CD14-positive monocyte (primary cell): ENCODE measurements at regions not wholly inside any gene's neighbourhood (a gene's known extent, or its start where the extent isn't known, plus 50 kb on each side); places are given as distances from the start of the nearest gene placed in this dataset.

Experiments used
- DNase-seq, 3 donors: peaks; one replicate each; pipeline ENCODE4 v3.0.0-alpha.2; 2011 to 2022
- H2AFZ ChIP-seq: 2 replicates; pipeline ENCODE4 v1.6.0; 2012; ENCODE audit warnings: mild to moderate bottlenecking, low read depth, low read length, inconsistent platforms; ENCODE audit not compliant: insufficient read depth, poor library complexity, severe bottlenecking
- H3K27ac ChIP-seq, 2 donors: 1 replicate in 1 of 2; 2 replicates in 1 of 2; pipeline ENCODE4 v1.5.1; 2012 to 2013; ENCODE audit warnings: low read length in 2 of 2, control low read depth in 1 of 2, inconsistent platforms in 1 of 2, low read depth in 1 of 2, mild to moderate bottlenecking in 1 of 2
- H3K27me3 ChIP-seq, 2 donors: one replicate each; pipeline versions ENCODE4 v1.6.0 to v1.6.1; 2011 to 2013; ENCODE audit warnings: low read length in 2 of 2; ENCODE audit not compliant: control insufficient read depth in 2 of 2, insufficient read depth in 2 of 2
- H3K36me3 ChIP-seq, 2 donors: replicated peaks in 1 of 2; 1 replicate in 1 of 2; 2 replicates in 1 of 2; pipeline versions ENCODE4 v1.5.1 to v1.6.1; 2012 to 2013; ENCODE audit warnings: low read length in 2 of 2, control low read depth in 1 of 2, inconsistent platforms in 1 of 2, mild to moderate bottlenecking in 1 of 2; ENCODE audit not compliant: insufficient read depth in 2 of 2, control insufficient read depth in 1 of 2
- H3K4me1 ChIP-seq, 2 donors: 1 replicate in 1 of 2; 2 replicates in 1 of 2; pipeline versions ENCODE4 v1.5.1 to v1.6.1; 2012 to 2013; ENCODE audit warnings: low read length in 2 of 2, control low read depth in 1 of 2, inconsistent platforms in 1 of 2, mild to moderate bottlenecking in 1 of 2, moderate library complexity in 1 of 2; ENCODE audit not compliant: insufficient read depth in 2 of 2, control insufficient read depth in 1 of 2
- H3K4me2 ChIP-seq: replicated peaks from 2 replicates; pipeline ENCODE3; 2012; ENCODE audit warnings: low read length, moderate library complexity, mild to moderate bottlenecking; ENCODE audit not compliant: poor library complexity, severe bottlenecking; ENCODE audit errors: extremely low read depth
- H3K4me3 ChIP-seq, 3 experiments: fragments of 200-600 bp in 1 of 3; sonication (generic) in 1 of 3; replicated peaks in 1 of 3; 1 replicate in 2 of 3; 2 replicates in 1 of 3; pipeline ENCODE4 v1.5.1; 2011 to 2013; ENCODE audit warnings: low read length in 3 of 3, mild to moderate bottlenecking in 3 of 3, control low read depth in 2 of 3, low read depth in 2 of 3, inconsistent platforms in 1 of 3, moderate library complexity in 1 of 3
- H3K79me2 ChIP-seq: 2 replicates; pipeline ENCODE4 v1.6.0; 2012; ENCODE audit warnings: mild to moderate bottlenecking, control low read depth, inconsistent platforms, low read length, moderate library complexity; ENCODE audit not compliant: insufficient read depth
- H3K9ac ChIP-seq: 2 replicates; pipeline ENCODE4 v1.6.0; 2017; ENCODE audit warnings: low read length, mild to moderate bottlenecking; ENCODE audit not compliant: insufficient read depth, poor library complexity, severe bottlenecking
- H3K9me3 ChIP-seq, 2 donors: replicated peaks in 1 of 2; 1 replicate in 1 of 2; 2 replicates in 1 of 2; pipeline versions ENCODE4 v1.5.1 to v1.6.1; 2012 to 2013; ENCODE audit warnings: low read length in 2 of 2, control low read depth in 1 of 2; ENCODE audit not compliant: control insufficient read depth in 1 of 2, insufficient read depth in 1 of 2
- H4K20me1 ChIP-seq: 2 replicates; pipeline ENCODE4 v1.6.0; 2012; ENCODE audit warnings: mild to moderate bottlenecking, low read length, control low read depth, moderate library complexity; ENCODE audit not compliant: insufficient read depth
- H3K27ac Mint-ChIP-seq, 7 donors: one replicate each; pipeline ENCODE4 v1.8.0; 2020; ENCODE audit warnings: mild to moderate bottlenecking in 7 of 7, mixed read lengths in 7 of 7, moderate library complexity in 6 of 7, inconsistent platforms in 2 of 7
- H3K27me3 Mint-ChIP-seq, 3 donors: one replicate each; pipeline ENCODE4 v1.8.0; 2021 to 2022; ENCODE audit warnings: low read depth in 3 of 3, mild to moderate bottlenecking in 3 of 3, mixed read lengths in 3 of 3, moderate library complexity in 3 of 3, inconsistent platforms in 1 of 3
- H3K36me3 Mint-ChIP-seq, 2 donors: one replicate each; pipeline ENCODE4 v1.8.0; 2020; ENCODE audit warnings: mixed read lengths in 2 of 2, inconsistent platforms in 1 of 2, mild to moderate bottlenecking in 1 of 2
- H3K4me1 Mint-ChIP-seq: one replicate; pipeline ENCODE4 v1.8.0; 2020; ENCODE audit warnings: mild to moderate bottlenecking, mixed read lengths
- H3K4me3 Mint-ChIP-seq, 2 donors: one replicate each; pipeline ENCODE4 v1.8.0; 2020; ENCODE audit warnings: mild to moderate bottlenecking in 2 of 2, mixed read lengths in 2 of 2, moderate library complexity in 1 of 2
- H3K9me3 Mint-ChIP-seq, 7 donors: one replicate each; pipeline ENCODE4 v1.8.0; 2020 to 2022; ENCODE audit warnings: mixed read lengths in 7 of 7, mild to moderate bottlenecking in 6 of 7, moderate library complexity in 6 of 7, inconsistent platforms in 2 of 7
- CTCF ChIP-seq: fragments of 200-600 bp; IDR thresholded peaks from one replicate; pipeline ENCODE4 v1.8.0; 2022; ENCODE audit warnings: antibody characterized with exemption, mild to moderate bottlenecking
- WGBS: methylation state at CpG from one replicate; pipeline ENCODE4 v1.1.5; 2013; ENCODE audit warnings: missing lambda C conversion rate; ENCODE audit not compliant: insufficient coverage; 5-methylcytosine and 5-hydroxymethylcytosine counted together
- intact Hi-C, 2 donors: fragments of 100-400 bp; cut with micrococcal nuclease; formaldehyde crosslinking; loops; one replicate each; pipeline versions ENCODE4 v1.15.0 to v1.15.1; 2023

DNA sequence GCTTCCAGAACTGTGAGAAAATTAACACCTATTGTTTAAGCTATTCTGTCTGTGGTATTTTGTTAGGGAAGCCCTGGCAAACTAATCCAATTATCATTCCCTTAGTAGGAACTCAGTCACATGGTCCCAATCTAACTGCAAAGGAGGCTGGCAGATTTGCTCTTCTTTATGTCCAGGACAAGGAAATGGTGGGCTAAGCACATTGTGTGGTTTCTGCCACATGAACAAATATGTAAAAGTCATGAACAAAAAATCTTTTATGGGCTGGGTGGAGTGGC lies 278.6 kb upstream of the RPL38 start:
- H4K20me1 ChIP-seq: no peaks in the 10 kb centered on the region
- peaks cover 0 to 4% of the 10 kb centered on the region in 2 donors for H3K9me3 ChIP-seq
- intact Hi-C loops: no loop called here
- H2AFZ ChIP-seq: no peak overlapping the region
- H3K79me2 ChIP-seq: no peaks in the 10 kb centered on the region
- no peak overlapping the region for H3K9ac ChIP-seq
- no peak overlapping the region for H3K27ac ChIP-seq
- Mint-ChIP-seq H3K4me1 (no peaks in the 10 kb centered on the region), H3K27me3 (peaks cover 7 to 15% (median 13%) of the 10 kb centered on the region in 3 donors), H3K4me3 (no peak overlapping the region), H3K36me3 (no peaks in the 10 kb centered on the region), H3K9me3 (peaks cover 2 to 28% (median 21%) of the 10 kb centered on the region in 7 donors), H3K27ac (no peak overlapping the region)
- TF ChIP-seq CTCF: no peak
- no peak for DNase-seq
- H3K4me2 ChIP-seq: no peak overlapping the region
- H3K27me3 ChIP-seq: peaks cover 3 to 5% of the 10 kb centered on the region in 2 donors
- no peaks in the 10 kb centered on the region for H3K36me3 ChIP-seq
- no peak overlapping the region for H3K4me3 ChIP-seq
- no peaks in the 10 kb centered on the region for H3K4me1 ChIP-seq

DNA sequence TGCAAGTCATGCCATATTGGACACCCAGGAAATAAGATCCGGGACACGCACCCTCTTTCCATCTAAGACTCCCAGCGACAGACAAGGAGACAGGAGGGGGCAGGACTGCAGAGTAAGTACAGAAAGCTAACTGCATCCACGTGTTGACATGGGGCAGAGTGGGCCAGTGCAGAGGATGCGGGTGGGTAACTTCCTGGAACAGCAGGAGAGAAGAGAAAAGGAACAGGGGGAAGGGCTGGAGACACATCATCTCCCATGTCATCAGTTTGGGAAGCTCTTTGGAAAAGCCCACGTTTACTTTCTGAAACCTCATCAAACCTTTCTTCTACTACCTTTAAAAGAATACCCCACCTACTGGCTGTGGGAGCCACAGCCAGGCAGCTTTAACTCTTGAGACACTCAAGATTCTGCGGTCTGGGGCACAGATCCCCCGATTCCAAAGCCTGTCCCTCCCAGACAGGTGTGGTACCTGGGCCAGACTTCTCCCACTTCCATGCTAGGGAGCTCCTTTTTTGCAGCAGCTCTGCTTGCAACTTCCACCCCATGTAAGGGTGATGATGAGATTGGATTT lies 273.5 kb upstream of the RPL38 start:
- Histone ChIP-seq H3K79me2 (no peaks in the 10 kb centered on the region), H3K9me3 (no peaks in the 10 kb centered on the region), H3K4me2 (no peak overlapping the region), H3K27me3 (no peaks in the 10 kb centered on the region), H2AFZ (no peak overlapping the region), H3K4me3 (no peak overlapping the region), H3K27ac (no peak overlapping the region), H4K20me1 (no peaks in the 10 kb centered on the region), H3K4me1 (no peaks in the 10 kb centered on the region), H3K9ac (no peak overlapping the region), H3K36me3 (no peaks in the 10 kb centered on the region)
- intact Hi-C loops: no loop called here
- Mint-ChIP-seq H3K27ac (no peak overlapping the region), H3K9me3 (peaks cover 0 to 13% (median 5%) of the 10 kb centered on the region in 7 donors), H3K4me3 (no peak overlapping the region), H3K4me1 (no peaks in the 10 kb centered on the region), H3K36me3 (no peaks in the 10 kb centered on the region), H3K27me3 (peaks cover 4 to 9% (median 6%) of the 10 kb centered on the region in 3 donors)
- TF ChIP-seq CTCF: no peak
- no peak for DNase-seq
- 43% methylated on average over 3 of the region's 8 CpGs for WGBS
